Fibroblast of peridontal ligament (primary cell): ENCODE measurements at regions not wholly inside any gene's neighbourhood (a gene's known extent, or its start where the extent isn't known, plus 50 kb on each side); places are given as distances from the start of the nearest gene placed in this dataset.
A peak's percentile ranks its signal among the peaks of the same experiment; 100 is the strongest.
"Not testable (repeated sequence)": the region's sequence is repeated elsewhere in the genome, so short reads cannot be mapped to it uniquely, and the experiment has no call there.

Source experiments
- DNase-seq: peaks from one replicate; pipeline ENCODE4 v3.0.0-alpha.2; 2010; ENCODE audit errors: extremely low read depth

GRCh38 chrX:95974096-95974470 is 710.6 kb upstream of the DIAPH2 start:
- no peak for DNase-seq

- no peak for DNase-seq
Observed at GRCh38 chrX:95974890-95975289, 709.8 kb upstream of the DIAPH2 start.

- DNase-seq: no peak
Observed at GRCh38 chrX:95995583-95995982, 689.1 kb upstream of the DIAPH2 start.

GRCh38 chrX:95996294-95996693 is 688.3 kb upstream of the DIAPH2 start:
- no peak for DNase-seq

- DNase-seq: no peak
Observed at GRCh38 chrX:96002431-96002830, 682.2 kb upstream of the DIAPH2 start.

GRCh38 chrX:96004386-96004785 is 680.3 kb upstream of the DIAPH2 start:
- DNase-seq: peak; percentile 12

- no peak for DNase-seq
Observed at GRCh38 chrX:96006281-96006680, 678.4 kb upstream of the DIAPH2 start.

GRCh38 chrX:96027407-96027806 is 657.2 kb upstream of the DIAPH2 start:
- DNase-seq: no peak

- no peak for DNase-seq
Observed at GRCh38 chrX:96052078-96052477, 632.6 kb upstream of the DIAPH2 start.

- DNase-seq: no peak
Observed at GRCh38 chrX:96081891-96082290, 602.8 kb upstream of the DIAPH2 start.

- DNase-seq: no peak
Observed at GRCh38 chrX:96094616-96095015, 590.0 kb upstream of the DIAPH2 start.

GRCh38 chrX:96098471-96098870 is 586.2 kb upstream of the DIAPH2 start:
- no peak for DNase-seq

GRCh38 chrX:96102997-96103396 is 581.6 kb upstream of the DIAPH2 start:
- no peak for DNase-seq

GRCh38 chrX:96112689-96113088 is 572.0 kb upstream of the DIAPH2 start:
- no peak for DNase-seq

GRCh38 chrX:96126182-96126581 is 558.5 kb upstream of the DIAPH2 start:
- no peak for DNase-seq

- DNase-seq: not testable (repeated sequence)
Observed at GRCh38 chrX:96128058-96128457, 556.6 kb upstream of the DIAPH2 start.

GRCh38 chrX:96140796-96141195 is 543.8 kb upstream of the DIAPH2 start:
- no peak for DNase-seq

- peak; percentile 0 for DNase-seq
Observed at GRCh38 chrX:96147681-96148080, 537.0 kb upstream of the DIAPH2 start.

- no peak for DNase-seq
Observed at GRCh38 chrX:96170626-96171025, 514.0 kb upstream of the DIAPH2 start.

GRCh38 chrX:96176921-96177320 is 507.7 kb upstream of the DIAPH2 start:
- DNase-seq: no peak

- no peak for DNase-seq
Observed at GRCh38 chrX:96181605-96182004, 503.0 kb upstream of the DIAPH2 start.

- no peak for DNase-seq
Observed at GRCh38 chrX:96182366-96182765, 502.3 kb upstream of the DIAPH2 start.

- DNase-seq: no peak
Observed at GRCh38 chrX:96183391-96183790, 501.3 kb upstream of the DIAPH2 start.

- DNase-seq: peak; percentile 5
Observed at GRCh38 chrX:96183843-96184242, 500.8 kb upstream of the DIAPH2 start.

- no peak for DNase-seq
Observed at GRCh38 chrX:96204928-96205327, 479.7 kb upstream of the DIAPH2 start.
